Neuronal stem cell (in vitro differentiated cells): ENCODE measurements at regions not wholly inside any gene's neighbourhood (a gene's known extent, or its start where the extent isn't known, plus 50 kb on each side); places are given as distances from the start of the nearest gene placed in this dataset.

Experiments
- DNase-seq: peaks from one replicate; pipeline ENCODE4 v3.0.0-alpha.2; 2013; ENCODE audit warnings: low spot score
- H2AFZ ChIP-seq: one replicate; pipeline ENCODE4 v1.6.1; 2013; ENCODE audit warnings: mild to moderate bottlenecking, low read length, inconsistent platforms
- H2AK5ac ChIP-seq: 2 replicates; pipeline ENCODE4 v1.6.1; 2013; ENCODE audit warnings: low read depth, mild to moderate bottlenecking, inconsistent platforms, low read length, moderate library complexity, mixed read lengths
- H2BK120ac ChIP-seq: 2 replicates; pipeline ENCODE4 v1.6.1; 2013; ENCODE audit warnings: low read depth, mild to moderate bottlenecking, inconsistent platforms, low read length, moderate library complexity, mixed read lengths
- H2BK12ac ChIP-seq: one replicate; pipeline ENCODE4 v1.6.1; 2013; ENCODE audit warnings: low read length, inconsistent platforms
- H2BK15ac ChIP-seq: 2 replicates; pipeline ENCODE4 v1.6.1; 2013; ENCODE audit warnings: mild to moderate bottlenecking, low read length, inconsistent platforms, mixed read lengths
- H2BK5ac ChIP-seq: one replicate; pipeline ENCODE4 v1.6.1; 2013; ENCODE audit warnings: inconsistent platforms, mild to moderate bottlenecking, low read length, moderate library complexity
- H3K14ac ChIP-seq: one replicate; pipeline ENCODE4 v1.6.1; 2013; ENCODE audit warnings: low read length, inconsistent platforms
- H3K18ac ChIP-seq: 2 replicates; pipeline ENCODE4 v1.6.1; 2013; ENCODE audit warnings: low read length, inconsistent platforms
- H3K23ac ChIP-seq: 2 replicates; pipeline ENCODE4 v1.6.1; 2013; ENCODE audit warnings: low read depth, mild to moderate bottlenecking, mixed read lengths, low read length, inconsistent platforms; ENCODE audit not compliant: poor library complexity
- H3K27ac ChIP-seq: replicated peaks from 3 replicates; pipeline ENCODE4 v1.5.1; 2013; ENCODE audit warnings: low read length, inconsistent platforms
- H3K27me3 ChIP-seq, 3 experiments: 2 replicates each; pipeline ENCODE4 v1.6.1; 2013; ENCODE audit warnings: low read length in 3 of 3, mild to moderate bottlenecking in 2 of 3, inconsistent platforms in 1 of 3, low read depth in 1 of 3, mixed read lengths in 1 of 3, moderate library complexity in 1 of 3; ENCODE audit not compliant: control insufficient read depth in 3 of 3, insufficient read depth in 3 of 3
- H3K36me3 ChIP-seq, 2 donors: replicated peaks in 1 of 2; 2 replicates each; pipeline ENCODE4 v1.6.1; 2013; ENCODE audit warnings: low read length in 2 of 2; ENCODE audit not compliant: control insufficient read depth in 2 of 2, insufficient read depth in 2 of 2
- H3K4ac ChIP-seq: 2 replicates; pipeline ENCODE4 v1.6.1; 2013; ENCODE audit warnings: inconsistent platforms, mild to moderate bottlenecking, low read length, moderate library complexity
- H3K4me1 ChIP-seq, 2 donors: 1 replicate in 1 of 2; 2 replicates in 1 of 2; pipeline ENCODE4 v1.6.1; 2013; ENCODE audit warnings: low read length in 2 of 2, low read depth in 1 of 2; ENCODE audit not compliant: control insufficient read depth in 2 of 2, insufficient read depth in 1 of 2
- H3K4me2 ChIP-seq: one replicate; pipeline ENCODE4 v1.6.1; 2013; ENCODE audit warnings: mild to moderate bottlenecking, low read length, inconsistent platforms; ENCODE audit not compliant: insufficient read depth, poor library complexity, severe bottlenecking
- H3K4me3 ChIP-seq, 2 donors: 2 replicates each; pipeline ENCODE4 v1.5.1; 2013; ENCODE audit warnings: low read length in 2 of 2, mild to moderate bottlenecking in 2 of 2, inconsistent platforms in 1 of 2, moderate library complexity in 1 of 2
- H3K79me1 ChIP-seq: one replicate; pipeline ENCODE4 v1.6.1; 2013; ENCODE audit warnings: low read depth, mild to moderate bottlenecking, inconsistent platforms, low read length, moderate library complexity
- H3K9ac ChIP-seq: one replicate; pipeline ENCODE4 v1.6.1; 2013; ENCODE audit warnings: mild to moderate bottlenecking, low read depth, low read length, inconsistent platforms; ENCODE audit not compliant: poor library complexity
- H3K9me3 ChIP-seq, 2 donors: replicated peaks in 1 of 2; 2 replicates each; pipeline versions ENCODE3 to v1.6.1; 2013; ENCODE audit warnings: low read length in 2 of 2, mild to moderate bottlenecking in 2 of 2, inconsistent platforms in 1 of 2, low read depth in 1 of 2, mixed read lengths in 1 of 2, moderate library complexity in 1 of 2; ENCODE audit not compliant: control insufficient read depth in 2 of 2, insufficient read depth in 1 of 2
- H4K8ac ChIP-seq: one replicate; pipeline ENCODE4 v1.6.1; 2013; ENCODE audit warnings: low read depth, mild to moderate bottlenecking, inconsistent platforms, low read length, moderate library complexity
- H4K91ac ChIP-seq: one replicate; pipeline ENCODE4 v1.6.1; 2013; ENCODE audit warnings: low read length, low read depth, mild to moderate bottlenecking, inconsistent platforms; ENCODE audit not compliant: poor library complexity
- WGBS, 2 donors: extraction: QIAGEN DNeasy Blood & Tissue Kit; methylation state at CpG; one replicate each; pipeline ENCODE4 v1.1.7; 2013; ENCODE audit warnings: missing lambda C conversion rate in 2 of 2, mixed read lengths in 1 of 2; ENCODE audit not compliant: insufficient read length in 2 of 2, insufficient replicate concordance in 1 of 2; ENCODE audit errors: extremely low coverage in 2 of 2; 5-methylcytosine and 5-hydroxymethylcytosine counted together

DNA sequence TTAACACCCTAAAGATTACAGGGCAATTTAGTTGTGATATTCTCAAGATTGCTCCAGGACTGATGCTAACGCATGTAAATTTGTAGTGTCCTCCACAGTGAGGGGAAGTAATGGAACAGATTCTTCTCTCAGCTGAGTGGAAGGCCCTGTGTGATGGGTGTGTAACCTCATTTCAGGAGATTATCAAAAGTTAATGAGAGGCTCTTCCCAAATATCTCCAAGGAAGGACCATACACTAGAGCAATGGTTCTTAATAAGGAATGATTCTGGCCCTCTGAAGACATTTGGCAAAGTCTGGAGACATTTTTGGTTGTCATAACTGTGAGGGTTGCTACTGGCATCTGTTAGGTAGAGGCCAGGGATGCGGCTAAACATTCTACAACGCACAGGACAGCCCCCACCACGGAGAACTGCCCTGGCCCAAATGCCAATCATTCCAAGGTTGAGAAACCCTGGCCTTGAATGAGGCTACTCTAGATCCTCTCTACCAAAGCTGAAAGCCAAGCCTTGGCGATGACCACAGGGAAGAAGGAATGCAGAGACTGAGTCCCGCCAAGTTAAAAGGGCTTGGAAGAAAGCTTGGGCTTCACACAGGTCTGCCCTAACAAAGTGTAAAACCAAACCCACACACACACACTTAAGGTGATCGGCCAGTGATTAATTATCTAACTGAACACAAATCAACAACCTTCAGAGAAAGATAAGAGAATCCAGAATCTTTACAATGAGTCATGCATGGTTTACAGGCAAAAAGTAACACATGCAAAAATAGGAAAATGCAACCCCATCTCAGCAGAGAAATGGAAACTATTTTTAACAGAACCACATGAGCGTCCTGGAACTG is 135.8 kb downstream of the SYF2 start:
- Histone ChIP-seq H3K27me3 (peaks cover 0 to 24% (median 0%) of the 10 kb centered on the region in 3 experiments), H3K23ac (no peak overlapping the region), H3K4me2 (no peak overlapping the region), H3K4me1 (peaks cover 0 to 12% of the 10 kb centered on the region in 2 donors), H3K9ac (no peak overlapping the region), H3K36me3 (no peaks in the 10 kb centered on the region), H4K8ac (no peak overlapping the region), H3K9me3 (no peaks in the 10 kb centered on the region), H2AK5ac (no peak overlapping the region), H2BK15ac (no peak overlapping the region), H3K27ac (no peak overlapping the region), H3K14ac (no peak overlapping the region), H3K18ac (no peak overlapping the region), H2BK120ac (no peak overlapping the region), H4K91ac (no peak overlapping the region), H2BK12ac (no peak overlapping the region), H2BK5ac (no peak overlapping the region), H3K4me3 (no peak overlapping the region), H3K4ac (no peak overlapping the region), H2AFZ (no peak overlapping the region), H3K79me1 (no peaks in the 10 kb centered on the region)
- no CpG with 5 or more reads among the region's 8 CpGs for whole genome bisulfite sequencing, 2 donors
- DNase-seq = no peak

DNA sequence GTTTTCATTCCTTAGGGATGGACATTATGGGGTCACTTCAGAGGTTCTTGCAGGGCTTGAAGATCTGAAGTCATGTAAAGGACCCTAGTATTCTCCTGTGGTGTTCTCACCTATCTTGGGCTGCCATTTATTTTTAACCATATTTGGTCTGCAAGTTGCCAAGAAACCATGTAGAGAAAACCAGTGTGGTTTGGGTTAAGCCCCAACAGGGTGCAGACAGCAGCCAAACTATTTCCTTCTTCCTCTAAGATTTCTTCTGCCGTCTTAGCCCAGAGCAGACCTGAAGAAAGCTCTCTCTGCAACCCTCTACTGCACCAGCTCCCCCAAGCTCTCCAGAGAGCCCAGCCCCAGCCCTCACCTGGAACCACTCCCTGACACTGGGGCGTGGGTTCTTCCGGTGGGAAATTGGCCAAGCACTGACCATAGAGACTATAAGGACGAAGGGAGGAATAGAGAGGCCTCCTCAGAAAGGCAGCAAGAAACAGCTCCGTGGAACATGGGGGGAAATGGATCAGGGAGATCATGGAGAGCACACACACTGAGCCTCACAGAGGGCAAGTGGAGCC is 136.6 kb downstream of the SYF2 start:
- Histone ChIP-seq H3K18ac (no peak overlapping the region), H3K27me3 (peaks cover 0 to 25% (median 0%) of the 10 kb centered on the region in 3 experiments), H4K91ac (no peak overlapping the region), H2AK5ac (no peak overlapping the region), H3K4ac (no peak overlapping the region), H3K4me1 (peaks cover 0 to 19% of the 10 kb centered on the region in 2 donors), H3K4me2 (no peak overlapping the region), H2BK12ac (no peak overlapping the region), H3K9ac (no peak overlapping the region), H2BK15ac (no peak overlapping the region), H2AFZ (no peak overlapping the region), H3K23ac (no peak overlapping the region), H3K9me3 (no peaks in the 10 kb centered on the region), H3K14ac (no peak overlapping the region), H3K4me3 (no peak overlapping the region), H4K8ac (no peak overlapping the region), H2BK5ac (no peak overlapping the region), H2BK120ac (no peak overlapping the region), H3K27ac (no peak overlapping the region), H3K36me3 (no peaks in the 10 kb centered on the region), H3K79me1 (no peaks in the 10 kb centered on the region)
- no peak for DNase-seq
- no CpG with 5 or more reads among the region's 5 CpGs for WGBS, 2 donors

DNA sequence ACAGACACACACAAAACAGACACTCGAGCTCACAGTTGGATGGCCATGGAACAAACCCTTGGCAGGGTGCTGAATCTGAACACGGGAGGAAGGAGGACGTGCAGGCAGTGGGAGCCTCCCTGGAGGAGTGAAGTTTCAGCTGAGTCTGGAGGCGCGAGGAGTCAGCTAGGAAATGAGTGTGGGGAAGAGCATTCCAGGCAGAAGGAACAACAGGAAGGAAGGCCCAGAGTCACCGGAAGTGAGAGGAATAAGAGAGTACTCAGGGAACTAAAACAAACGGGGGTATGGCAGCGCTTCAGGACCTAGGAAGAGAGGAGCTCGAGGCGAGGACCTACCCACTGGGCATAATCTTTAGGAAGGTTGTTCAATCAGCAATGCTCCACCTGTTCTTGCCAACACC is 137.3 kb downstream of the SYF2 start:
- Histone ChIP-seq H2AFZ (no peak overlapping the region), H2BK120ac (no peak overlapping the region), H3K79me1 (no peaks in the 10 kb centered on the region), H3K14ac (no peak overlapping the region), H4K8ac (no peak overlapping the region), H2AK5ac (no peak overlapping the region), H2BK15ac (no peak overlapping the region), H2BK12ac (no peak overlapping the region), H3K27ac (no peak overlapping the region), H3K4ac (no peak overlapping the region), H3K36me3 (no peaks in the 10 kb centered on the region), H4K91ac (no peak overlapping the region), H3K4me3 (no peak overlapping the region), H3K9me3 (no peaks in the 10 kb centered on the region), H2BK5ac (no peak overlapping the region), H3K18ac (peak overlapping the region; percentile 46), H3K23ac (no peak overlapping the region), H3K4me1 (peaks cover 0 to 20% of the 10 kb centered on the region in 2 donors), H3K4me2 (no peak overlapping the region), H3K9ac (no peak overlapping the region), H3K27me3 (peaks cover 0 to 25% (median 0%) of the 10 kb centered on the region in 3 experiments)
- WGBS, 2 donors = no CpG with 5 or more reads among the region's 10 CpGs
- no peak for DNase-seq

DNA sequence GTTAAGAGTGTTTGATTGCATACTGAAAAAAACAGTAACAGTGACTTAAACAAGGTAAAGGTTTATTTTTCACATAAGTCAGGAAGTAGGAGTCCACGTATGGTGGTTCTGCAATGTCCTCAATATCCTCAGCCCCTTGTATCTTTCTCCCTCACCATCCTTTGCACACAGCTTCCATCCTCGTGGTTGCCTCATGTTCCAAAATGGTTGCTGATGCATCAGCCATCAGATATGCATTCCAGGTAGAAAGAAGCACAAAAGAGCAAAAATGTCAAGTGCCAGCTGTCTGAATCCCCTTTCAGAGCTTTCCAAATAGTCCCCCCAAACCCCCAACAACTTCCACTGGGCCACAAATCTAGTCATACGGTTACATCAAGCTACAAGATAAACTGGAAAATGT is 138.1 kb downstream of the SYF2 start:
- Histone ChIP-seq H3K4me3 (no peak overlapping the region), H3K18ac (no peak overlapping the region), H2BK5ac (no peak overlapping the region), H3K27me3 (peaks cover 0 to 20% (median 0%) of the 10 kb centered on the region in 3 experiments), H3K14ac (no peak overlapping the region), H3K23ac (no peak overlapping the region), H3K9me3 (no peaks in the 10 kb centered on the region), H2AFZ (no peak overlapping the region), H2BK15ac (no peak overlapping the region), H2BK120ac (no peak overlapping the region), H3K4me2 (no peak overlapping the region), H2AK5ac (no peak overlapping the region), H3K9ac (no peak overlapping the region), H2BK12ac (no peak overlapping the region), H3K79me1 (no peaks in the 10 kb centered on the region), H4K8ac (no peak overlapping the region), H3K36me3 (no peaks in the 10 kb centered on the region), H4K91ac (no peak overlapping the region), H3K4me1 (peaks cover 0 to 17% of the 10 kb centered on the region in 2 donors), H3K27ac (no peak overlapping the region), H3K4ac (no peak overlapping the region)
- no CpG with 5 or more reads among the region's 3 CpGs for WGBS, 2 donors
- DNase-seq = no peak
